ENCODE measurements at regions not wholly inside any gene's neighbourhood (a gene's known extent, or its start where the extent isn't known, plus 50 kb on each side); places are given as distances from the start of the nearest gene placed in this dataset.

DNA sequence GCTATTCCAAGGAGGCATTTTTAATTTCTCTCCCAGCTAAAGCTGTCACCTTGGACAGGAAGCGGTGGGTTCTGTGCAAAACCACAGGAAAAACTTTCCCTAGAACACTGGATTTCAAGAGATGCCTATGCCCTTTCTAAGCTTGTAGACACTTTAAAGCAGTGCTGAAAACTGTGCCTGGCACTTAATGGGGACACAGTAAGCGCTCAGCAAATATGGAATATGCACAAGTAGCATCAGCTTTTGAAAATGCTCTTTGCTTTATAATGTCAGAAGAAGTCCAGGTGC lies 50.9 kb upstream of the TARBP1 start:
- H3K4me1 ChIP-seq, result peaks cover 18% of the 10 kb centered on the region
- ChIA-PET POLR2A (no interaction called here), CTCF (no interaction called here)
- H3K4me3 Mint-ChIP-seq (ENCODE audit: unreplicated experiment), result no peak overlapping the region
- no peaks in the 10 kb centered on the region for H3K9me3 ChIP-seq
- TF ChIP-seq, protein P1, sequence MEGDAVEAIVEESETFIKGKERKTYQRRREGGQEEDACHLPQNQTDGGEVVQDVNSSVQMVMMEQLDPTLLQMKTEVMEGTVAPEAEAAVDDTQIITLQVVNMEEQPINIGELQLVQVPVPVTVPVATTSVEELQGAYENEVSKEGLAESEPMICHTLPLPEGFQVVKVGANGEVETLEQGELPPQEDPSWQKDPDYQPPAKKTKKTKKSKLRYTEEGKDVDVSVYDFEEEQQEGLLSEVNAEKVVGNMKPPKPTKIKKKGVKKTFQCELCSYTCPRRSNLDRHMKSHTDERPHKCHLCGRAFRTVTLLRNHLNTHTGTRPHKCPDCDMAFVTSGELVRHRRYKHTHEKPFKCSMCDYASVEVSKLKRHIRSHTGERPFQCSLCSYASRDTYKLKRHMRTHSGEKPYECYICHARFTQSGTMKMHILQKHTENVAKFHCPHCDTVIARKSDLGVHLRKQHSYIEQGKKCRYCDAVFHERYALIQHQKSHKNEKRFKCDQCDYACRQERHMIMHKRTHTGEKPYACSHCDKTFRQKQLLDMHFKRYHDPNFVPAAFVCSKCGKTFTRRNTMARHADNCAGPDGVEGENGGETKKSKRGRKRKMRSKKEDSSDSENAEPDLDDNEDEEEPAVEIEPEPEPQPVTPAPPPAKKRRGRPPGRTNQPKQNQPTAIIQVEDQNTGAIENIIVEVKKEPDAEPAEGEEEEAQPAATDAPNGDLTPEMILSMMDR (IDR thresholded peaks at IDR 0.05; ENCODE audit: insufficient read depth in 1 of 2, low read depth in 1 of 2, low read length in 1 of 2, severe bottlenecking in 1 of 2, unreplicated experiment in 1 of 2), result no peak
- H3K4me3 ChIP-seq (ENCODE audit: low read depth, low read length), result no peak overlapping the region
- intact Hi-C loops (cut with micrococcal nuclease; ENCODE audit: unreplicated experiment), result no loop called here
- no peaks in the 10 kb centered on the region for H3K27me3 Mint-ChIP-seq (ENCODE audit: insufficient read depth, unreplicated experiment)
- H3K27me3 ChIP-seq (replicated peaks; ENCODE audit: control insufficient read depth, insufficient read depth, low read length), result no peaks in the 10 kb centered on the region
- peaks cover 37% of the 10 kb centered on the region for H3K4me1 Mint-ChIP-seq (ENCODE audit: low read depth, unreplicated experiment)
- no peaks in the 10 kb centered on the region for H3K36me3 Mint-ChIP-seq (ENCODE audit: insufficient read depth, unreplicated experiment)
- no peaks in the 10 kb centered on the region for H3K36me3 ChIP-seq (ENCODE audit: control insufficient read depth, insufficient read depth, low read length)
- no peak for DNase-seq
- BruUV-seq (replicated peaks), result no TSS peak
- H3K27ac Mint-ChIP-seq (ENCODE audit: unreplicated experiment), result no peak overlapping the region
- no peaks in the 10 kb centered on the region for H3K9me3 Mint-ChIP-seq (ENCODE audit: unreplicated experiment)

DNA sequence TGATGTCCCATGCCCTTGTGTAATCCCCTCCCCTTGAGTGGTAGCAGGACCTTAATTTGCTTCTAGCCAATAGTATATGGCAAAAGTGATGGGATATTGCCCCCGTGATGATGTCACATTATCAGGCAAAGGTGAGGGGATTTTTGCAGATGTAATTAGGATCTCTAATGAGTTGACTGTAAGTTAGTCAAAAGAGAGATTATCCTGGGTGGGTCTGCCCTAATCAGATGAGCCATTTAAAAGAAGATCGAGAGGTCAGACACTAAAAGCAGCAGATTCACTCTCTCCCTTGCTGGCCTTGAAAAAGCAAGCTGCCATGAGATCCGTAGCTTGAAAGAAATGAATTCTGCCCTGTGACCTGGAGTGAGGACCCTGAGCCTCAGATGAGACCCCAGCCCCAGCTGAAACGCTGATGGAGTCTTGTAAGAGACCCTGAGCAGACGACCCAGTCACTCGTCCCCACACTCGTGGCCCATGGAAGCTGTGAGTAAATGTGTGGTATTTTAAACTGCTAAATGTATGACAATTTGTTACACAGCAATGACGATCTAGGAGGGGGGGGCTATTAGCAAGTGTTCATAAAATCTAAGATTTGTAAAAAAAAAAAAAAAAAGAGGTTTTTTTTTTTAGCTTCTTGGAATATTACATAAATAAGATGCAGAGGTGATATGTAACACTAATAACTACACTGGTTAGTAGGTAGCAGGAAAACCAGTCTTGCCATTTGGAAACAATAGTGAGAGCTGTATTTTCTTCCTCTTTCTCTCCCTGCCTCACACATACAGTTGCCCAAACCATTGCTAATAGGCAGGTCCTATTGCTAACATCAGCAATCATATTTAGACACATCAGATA lies 50.3 kb upstream of the TARBP1 start:
- no peak overlapping the region for H3K4me3 ChIP-seq (ENCODE audit: low read depth, low read length)
- CTCF ChIA-PET, result no interaction called here
- H3K9me3 ChIP-seq, result no peaks in the 10 kb centered on the region
- TF ChIP-seq, protein P1 (IDR thresholded peaks at IDR 0.05; ENCODE audit: insufficient read depth in 1 of 2, low read depth in 1 of 2, low read length in 1 of 2, severe bottlenecking in 1 of 2, unreplicated experiment in 1 of 2), result no peak
- Mint-ChIP-seq H3K9me3 (ENCODE audit: unreplicated experiment) (no peaks in the 10 kb centered on the region), H3K27ac (ENCODE audit: unreplicated experiment) (no peak overlapping the region), H3K4me1 (ENCODE audit: low read depth, unreplicated experiment) (peaks cover 34% of the 10 kb centered on the region), H3K4me3 (ENCODE audit: unreplicated experiment) (no peak overlapping the region), H3K27me3 (ENCODE audit: insufficient read depth, unreplicated experiment) (no peaks in the 10 kb centered on the region), H3K36me3 (ENCODE audit: insufficient read depth, unreplicated experiment) (no peaks in the 10 kb centered on the region)
- DNase-seq, result no peak
- intact Hi-C loops (cut with micrococcal nuclease; ENCODE audit: unreplicated experiment), result no loop called here
- no peaks in the 10 kb centered on the region for H3K36me3 ChIP-seq (ENCODE audit: control insufficient read depth, insufficient read depth, low read length)
- POLR2A ChIA-PET, result no interaction called here
- no peaks in the 10 kb centered on the region for H3K27me3 ChIP-seq (replicated peaks; ENCODE audit: control insufficient read depth, insufficient read depth, low read length)
- peaks cover 13% of the 10 kb centered on the region for H3K4me1 ChIP-seq
- no TSS peak for BruUV-seq (replicated peaks)

All from Caco-2 (cell line).